Uterus (tissue), 2 donors: ENCODE measurements at regions not wholly inside any gene's neighbourhood (a gene's known extent, or its start where the extent isn't known, plus 50 kb on each side); places are given as distances from the start of the nearest gene placed in this dataset.

Experiments used
- CTCF ChIP-seq, 4 experiments: fragments of 200-600 bp in 2 of 4; fragments of 450-650 bp in 2 of 4; sonication (generic) in 2 of 4; IDR thresholded peaks; one replicate each; pipeline ENCODE4 v1.5.1; 2016 to 2019; ENCODE audit warnings: antibody characterized with exemption in 4 of 4, mild to moderate bottlenecking in 2 of 4, moderate library complexity in 1 of 4
- POLR2A ChIP-seq, 2 donors: fragments of 450-650 bp; IDR thresholded peaks; one replicate each; pipeline ENCODE4 v1.6.1; 2016; ENCODE audit warnings: antibody characterized with exemption in 2 of 2, mild to moderate bottlenecking in 1 of 2, moderate library complexity in 1 of 2

DNA sequence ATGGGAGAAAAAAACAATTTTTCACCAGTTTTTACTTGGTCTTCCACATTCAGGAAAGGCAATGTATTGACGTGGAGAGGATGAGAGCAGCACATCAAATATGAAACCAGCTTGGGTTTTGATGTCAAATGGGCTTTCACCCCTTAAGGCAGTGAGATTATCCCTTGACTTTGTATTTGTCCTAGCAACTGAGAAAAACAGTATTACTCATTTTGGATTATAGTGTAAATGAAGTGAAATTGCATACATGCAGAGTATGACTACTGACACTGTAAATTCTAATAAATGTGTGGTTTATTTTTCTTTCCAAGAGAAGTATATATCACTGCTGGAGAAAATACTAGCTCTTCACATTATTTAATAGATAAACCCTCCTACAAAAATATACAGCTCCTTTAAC lies 863.6 kb upstream of the IGFBP7 start:
- no peak for TF ChIP-seq CTCF (IDR thresholded peaks at IDR 0.05)
- no peak for TF ChIP-seq POLR2A (IDR thresholded peaks at IDR 0.05)
